Effector CD4-positive, alpha-beta T cell (primary cell): ENCODE measurements at regions not wholly inside any gene's neighbourhood (a gene's known extent, or its start where the extent isn't known, plus 50 kb on each side); places are given as distances from the start of the nearest gene placed in this dataset.
"Not testable (repeated sequence)": the region's sequence is repeated elsewhere in the genome, so short reads cannot be mapped to it uniquely, and the experiment has no call there.

Experiments
- DNase-seq: peaks from one replicate; pipeline ENCODE4 v3.0.0-alpha.2; 2020

DNA sequence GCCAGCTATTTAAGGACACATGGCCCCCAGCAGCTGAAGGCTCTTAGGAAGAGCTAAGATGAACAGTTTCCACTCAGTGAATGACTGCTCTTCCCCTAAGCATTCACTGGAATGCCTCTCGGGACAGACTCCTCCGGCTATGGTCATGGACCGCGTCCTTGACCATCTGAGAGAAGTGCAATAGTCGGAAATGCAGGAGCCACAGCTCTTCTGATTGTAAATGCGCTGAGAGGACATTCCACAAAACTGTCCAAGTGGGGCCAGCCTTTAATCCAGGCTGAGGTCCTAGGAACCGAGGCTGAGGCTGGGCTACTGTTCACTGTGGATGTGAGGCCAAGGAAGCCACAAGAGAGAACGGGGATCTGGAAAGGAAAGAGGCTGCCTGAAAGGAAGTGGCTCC, 162.0 kb upstream of the TMEM72 start:
- no peak for DNase-seq

DNA sequence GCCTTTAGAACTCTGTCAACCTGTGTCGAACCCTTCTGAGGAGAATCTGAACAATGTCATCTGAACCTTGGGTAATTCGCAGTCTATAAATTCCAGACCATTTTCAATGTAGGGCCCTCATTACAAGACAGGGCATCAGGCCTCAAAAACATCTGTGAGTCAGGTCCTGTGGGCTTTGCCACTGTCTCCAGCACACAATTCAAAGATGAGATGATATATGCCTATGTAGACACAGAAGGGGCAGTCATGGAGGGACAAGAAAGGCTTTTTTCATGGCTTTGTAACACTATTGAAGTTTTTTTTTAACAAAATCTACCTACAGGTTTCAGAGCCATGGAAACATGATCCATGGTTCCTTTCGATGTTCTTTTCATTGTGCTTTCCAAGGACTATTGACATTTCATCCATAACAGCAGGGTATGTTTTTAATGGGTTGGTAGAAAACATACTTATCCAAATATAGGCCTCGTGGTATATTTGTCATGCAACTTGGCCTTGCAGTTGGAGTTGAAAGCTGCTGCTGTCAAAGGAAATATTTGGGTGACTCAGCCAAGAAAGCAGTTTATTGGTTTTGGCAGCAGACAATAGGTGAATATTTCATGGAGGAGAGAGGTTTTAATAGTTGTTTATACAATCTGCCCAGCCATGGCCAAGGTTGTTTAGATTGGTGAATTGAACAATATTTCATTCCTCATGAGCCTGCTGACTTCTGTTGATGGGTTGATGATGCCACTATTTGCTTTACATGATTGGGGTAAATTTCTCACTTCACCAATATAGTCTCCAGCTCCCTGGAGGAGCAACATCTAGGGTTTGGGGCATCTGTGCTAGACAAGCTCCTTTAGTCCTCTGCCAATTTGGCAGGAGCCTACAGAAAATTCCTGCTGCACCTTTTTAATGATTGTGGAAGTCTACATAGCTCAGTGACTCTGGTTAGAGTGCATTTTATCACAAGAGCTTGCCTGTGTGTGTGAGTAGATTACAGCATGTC, 158.4 kb upstream of the TMEM72 start:
- no peak for DNase-seq

DNA sequence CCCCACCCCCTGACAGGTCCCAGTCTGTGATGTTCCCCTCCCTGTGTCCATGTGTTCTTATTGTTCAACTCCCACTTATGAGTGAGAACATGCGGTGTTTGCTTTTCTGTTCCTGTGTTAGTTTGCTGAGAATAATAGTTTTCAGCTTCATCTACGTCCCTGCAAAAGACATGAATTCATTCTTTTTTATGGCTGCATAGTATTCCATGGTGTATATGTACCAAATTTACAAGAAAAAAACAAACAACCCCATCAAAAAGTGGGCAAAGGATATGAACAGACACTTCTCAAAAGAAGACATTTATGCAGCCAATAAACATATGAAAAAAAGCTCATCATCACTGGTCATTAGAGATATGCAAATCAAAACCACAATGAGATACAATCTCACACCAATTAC, 156.8 kb upstream of the TMEM72 start:
- DNase-seq: not testable (repeated sequence)

DNA sequence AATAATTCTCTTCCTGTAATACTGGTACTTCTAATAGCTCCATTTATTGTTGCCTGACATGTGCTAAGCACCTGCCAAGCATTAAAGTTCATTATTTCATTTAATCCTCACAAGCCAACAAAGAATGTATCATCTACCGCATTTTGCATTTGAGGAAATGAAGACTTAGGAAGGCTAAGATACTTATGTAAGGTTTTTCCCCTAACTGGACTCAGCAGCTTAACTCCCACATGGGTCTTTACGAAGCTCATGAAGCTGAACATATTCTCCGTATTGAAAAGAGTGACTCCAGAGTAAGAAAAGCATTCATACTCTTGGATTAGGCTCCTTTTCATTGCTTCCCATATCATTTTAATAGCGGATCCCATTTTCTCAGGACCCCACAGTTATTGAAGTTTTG, 155.7 kb upstream of the TMEM72 start:
- DNase-seq: no peak

DNA sequence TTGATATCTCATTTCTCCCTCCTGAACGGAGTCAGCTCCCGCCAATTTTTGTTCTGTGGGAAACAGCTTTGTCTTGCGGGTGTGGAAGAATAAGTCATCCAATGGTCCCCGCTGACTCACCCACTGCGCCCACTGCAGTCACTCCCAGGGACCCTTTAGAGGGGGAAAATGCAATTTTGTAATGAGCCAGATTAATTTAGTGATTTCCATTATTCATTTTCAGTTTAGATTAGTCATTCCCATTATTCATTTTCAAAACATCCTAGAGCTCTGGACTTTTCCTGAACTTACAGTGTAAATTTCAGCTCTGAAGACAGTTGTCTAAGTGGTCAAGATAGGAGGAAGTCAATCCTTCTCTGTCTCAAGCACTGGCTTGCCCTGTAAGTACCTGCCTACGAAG, 154.9 kb upstream of the TMEM72 start:
- DNase-seq: no peak

DNA sequence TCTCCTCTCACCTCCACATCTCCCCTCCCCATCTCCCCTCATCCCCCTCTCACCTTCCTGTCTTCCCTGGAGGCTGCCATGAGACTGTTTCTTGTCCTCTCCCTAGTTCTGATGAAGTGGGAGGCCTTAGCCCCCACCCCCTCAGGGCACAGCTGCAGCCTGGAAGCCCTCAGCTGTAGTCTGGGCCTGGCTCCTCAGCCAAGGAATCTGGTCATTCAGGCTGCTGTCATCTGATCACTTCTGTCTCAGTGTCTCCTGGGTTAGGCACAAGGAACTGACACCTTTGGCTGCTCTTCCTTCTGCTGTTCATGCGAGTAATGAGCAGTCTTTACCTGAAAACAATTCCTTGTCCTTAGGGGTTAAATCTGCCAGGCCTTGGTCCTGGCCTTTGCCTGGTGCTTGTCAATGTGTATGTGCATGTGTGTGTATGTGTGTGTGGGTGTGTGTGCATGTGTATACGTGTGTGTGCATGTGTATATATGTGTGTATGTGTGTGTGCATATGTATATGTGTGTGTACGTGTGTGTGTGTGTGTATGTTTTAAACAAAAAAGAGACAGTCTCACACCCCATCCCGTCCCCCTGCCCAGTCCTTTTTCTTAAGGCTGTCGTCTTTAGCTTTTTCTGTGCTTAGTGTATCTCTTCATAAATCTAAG, 153.5 kb upstream of the TMEM72 start:
- no peak for DNase-seq

DNA sequence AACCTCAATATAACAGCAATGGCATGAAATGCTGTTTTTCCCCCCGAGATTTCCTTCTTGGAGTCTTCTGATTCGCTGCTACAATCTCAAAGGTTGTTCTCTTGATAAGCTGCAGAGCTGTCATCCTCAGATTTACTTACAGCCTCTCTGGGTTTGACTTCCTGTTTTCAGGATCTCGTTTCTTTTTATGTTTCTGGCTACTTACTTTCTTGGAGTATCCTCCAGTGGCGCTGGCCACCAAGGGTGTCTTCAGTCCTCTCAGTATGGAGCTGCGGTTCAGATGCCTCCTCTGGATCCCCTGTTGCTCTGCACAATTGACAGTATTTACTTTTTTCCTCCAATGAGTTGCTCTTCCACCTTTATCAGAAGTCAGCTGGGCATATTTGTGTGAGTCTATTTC, 152.0 kb upstream of the TMEM72 start:
- DNase-seq: no peak

DNA sequence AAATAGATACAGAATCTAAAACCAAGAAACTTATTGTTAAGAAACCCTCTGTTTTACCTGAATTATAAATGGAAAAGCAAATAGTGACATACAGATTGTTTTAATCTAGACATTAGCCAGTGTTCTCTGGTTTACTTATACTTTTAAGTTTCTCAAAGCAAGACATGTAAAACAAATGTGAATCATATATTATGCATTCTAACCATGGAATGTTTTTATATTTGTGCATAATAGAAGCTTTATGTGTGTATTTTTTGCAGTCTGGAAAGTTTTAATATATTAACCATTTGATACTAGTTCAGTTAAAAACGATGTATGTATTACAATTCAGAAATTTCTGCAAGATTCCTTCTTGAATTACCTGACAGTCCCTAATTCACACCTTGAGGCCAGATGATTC, 150.6 kb upstream of the TMEM72 start:
- DNase-seq: no peak

DNA sequence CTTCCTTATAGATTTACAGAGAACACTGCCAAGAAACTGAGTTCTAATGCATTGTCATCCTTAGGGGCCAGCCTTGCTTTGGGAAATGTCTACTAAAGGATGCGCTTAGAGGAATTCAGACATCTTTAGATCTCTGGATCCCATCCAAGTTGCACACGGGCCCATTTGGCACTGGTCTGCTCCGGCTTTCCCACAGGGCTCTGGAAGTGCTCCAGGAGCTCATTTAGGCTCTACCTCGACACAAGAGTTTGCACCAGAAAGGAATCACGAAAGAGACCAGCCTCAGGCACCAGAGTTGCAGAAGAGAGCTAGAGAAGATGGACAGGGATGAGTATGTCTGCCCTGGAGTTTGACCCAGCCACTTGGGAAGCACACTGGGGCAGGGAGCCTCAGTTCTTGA, 150.1 kb upstream of the TMEM72 start:
- no peak for DNase-seq

DNA sequence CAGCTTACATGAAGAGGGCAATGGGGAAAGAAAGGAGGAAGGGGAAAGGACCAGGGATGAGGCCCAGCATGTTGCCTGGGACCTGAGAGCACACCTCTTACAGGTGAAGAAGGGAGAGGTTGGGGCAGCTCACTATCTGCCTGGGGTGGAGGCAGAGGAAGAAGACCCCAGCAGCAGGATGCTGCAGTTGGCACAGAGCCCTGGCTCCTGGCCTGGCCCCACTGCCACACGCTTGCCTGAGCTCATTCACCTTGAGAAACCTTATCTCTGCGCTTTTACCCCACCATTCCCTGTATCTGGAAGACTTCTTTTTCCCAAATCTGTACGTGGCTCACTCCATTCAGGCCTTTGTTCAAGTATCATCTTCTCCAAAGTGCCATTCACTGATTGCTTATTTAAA, 147.8 kb upstream of the TMEM72 start:
- no peak for DNase-seq

DNA sequence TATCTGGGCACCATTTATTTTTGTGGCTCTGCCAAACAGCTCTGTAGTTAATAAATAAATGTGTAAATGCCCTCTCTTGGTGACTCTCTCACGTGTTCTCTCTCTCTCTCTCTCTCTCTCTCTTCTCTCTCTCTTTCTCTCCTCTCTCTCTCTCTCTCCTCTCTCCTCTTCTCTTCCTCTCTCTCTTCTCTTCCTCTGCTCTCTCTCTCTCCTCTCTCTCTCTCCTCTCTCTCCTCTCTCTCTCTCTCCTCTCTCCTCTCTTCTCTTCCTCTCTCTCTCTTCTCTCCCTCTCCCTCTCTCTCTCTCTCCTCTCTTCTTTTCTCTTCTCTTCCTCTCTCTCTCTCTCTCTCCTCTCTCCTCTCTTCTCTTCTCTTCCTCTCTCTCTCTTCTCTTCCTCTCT, 145.8 kb upstream of the TMEM72 start:
- DNase-seq: no peak

DNA sequence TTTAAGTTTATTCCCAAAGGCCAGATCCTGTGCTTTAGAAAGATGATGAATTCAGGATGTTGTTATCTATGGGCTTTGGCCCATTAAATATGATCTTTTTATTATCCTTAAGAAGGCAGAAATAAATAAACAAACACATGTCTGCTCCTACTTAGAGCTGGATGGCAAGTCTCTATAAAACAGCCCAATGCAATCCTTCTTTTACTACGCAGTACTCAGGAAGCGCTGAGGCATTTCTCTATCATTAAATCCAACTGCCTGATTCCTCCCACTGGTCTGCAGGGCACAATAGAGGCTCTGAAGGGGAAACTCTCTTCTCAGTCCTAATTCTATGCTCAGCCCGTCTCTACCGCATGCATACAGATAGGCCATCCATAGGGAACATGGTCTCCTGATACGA, 144.5 kb upstream of the TMEM72 start:
- DNase-seq: no peak

DNA sequence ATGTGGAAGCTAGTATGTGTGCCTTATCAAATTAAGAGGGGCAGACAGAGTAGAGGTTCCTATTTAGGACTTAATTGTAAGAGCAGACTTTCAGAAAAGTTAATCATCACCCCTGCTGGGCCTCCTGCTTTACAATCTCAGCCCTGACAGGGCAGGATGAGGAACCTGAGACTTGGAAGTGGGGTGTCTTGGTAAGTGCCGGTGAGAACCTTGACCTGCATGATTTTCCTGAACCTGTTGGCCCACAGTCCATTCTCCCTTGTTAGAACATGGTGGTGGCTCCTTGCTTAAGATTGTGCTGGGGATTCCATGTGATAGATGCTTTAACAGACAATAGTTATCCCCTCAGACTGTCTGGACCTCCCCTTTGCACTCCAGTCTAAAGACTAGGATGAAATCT, 141.7 kb upstream of the TMEM72 start:
- no peak for DNase-seq

DNA sequence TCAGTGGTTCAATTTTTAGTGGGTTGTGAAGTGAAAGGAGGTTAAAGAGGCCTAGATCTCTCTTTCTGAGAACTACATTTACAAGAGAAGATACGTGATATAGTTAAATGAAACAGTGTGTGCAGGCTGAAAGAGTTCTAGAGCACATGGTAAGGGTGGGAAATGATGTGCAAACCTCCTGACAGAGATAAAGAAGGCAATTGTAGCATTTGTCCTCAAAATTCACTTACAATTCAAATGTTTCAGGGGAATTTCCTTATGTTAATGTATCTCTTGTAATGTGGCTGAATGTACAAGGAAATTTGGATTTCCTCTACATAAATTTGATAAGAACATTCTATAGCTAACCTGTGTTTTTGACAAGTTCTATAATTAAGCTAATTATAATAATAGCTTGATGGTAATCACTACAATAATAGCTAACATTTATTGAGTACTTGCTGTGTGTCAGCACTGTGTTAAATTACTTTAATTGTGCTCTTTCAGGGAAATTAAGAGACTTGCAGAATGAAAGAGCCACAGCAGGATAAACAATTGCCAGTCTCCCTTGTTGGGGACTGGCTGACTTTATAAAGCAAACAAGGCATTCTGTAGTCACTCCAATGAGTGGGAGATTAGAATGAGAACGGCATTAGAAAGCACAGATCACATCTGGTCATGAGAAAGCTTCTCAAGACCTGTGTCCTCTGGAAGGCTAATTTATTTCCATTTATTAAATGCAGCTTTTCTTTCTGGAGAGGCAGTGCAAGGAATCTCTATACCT, 139.7 kb upstream of the TMEM72 start:
- no peak for DNase-seq

DNA sequence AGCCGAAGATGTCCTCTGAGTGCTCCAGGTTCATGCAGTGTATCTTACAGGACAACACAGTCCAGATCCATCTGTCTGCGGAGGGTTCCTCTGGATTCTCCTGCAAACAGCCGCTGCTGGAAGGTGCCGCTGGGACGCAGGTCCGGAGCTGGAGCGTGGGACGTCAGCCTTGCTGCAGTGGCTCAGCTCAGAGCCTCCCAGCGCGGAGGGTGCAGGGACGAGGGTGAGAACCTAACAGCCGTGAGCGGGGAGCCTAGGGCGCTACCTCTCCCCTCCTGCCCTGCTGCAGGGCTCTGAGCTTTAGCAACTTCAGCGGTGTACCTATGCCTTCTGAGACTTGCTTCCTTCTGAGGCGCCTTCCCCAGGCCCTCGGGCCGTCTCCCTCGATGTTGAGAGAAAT, 137.6 kb upstream of the TMEM72 start:
- DNase-seq: no peak

DNA sequence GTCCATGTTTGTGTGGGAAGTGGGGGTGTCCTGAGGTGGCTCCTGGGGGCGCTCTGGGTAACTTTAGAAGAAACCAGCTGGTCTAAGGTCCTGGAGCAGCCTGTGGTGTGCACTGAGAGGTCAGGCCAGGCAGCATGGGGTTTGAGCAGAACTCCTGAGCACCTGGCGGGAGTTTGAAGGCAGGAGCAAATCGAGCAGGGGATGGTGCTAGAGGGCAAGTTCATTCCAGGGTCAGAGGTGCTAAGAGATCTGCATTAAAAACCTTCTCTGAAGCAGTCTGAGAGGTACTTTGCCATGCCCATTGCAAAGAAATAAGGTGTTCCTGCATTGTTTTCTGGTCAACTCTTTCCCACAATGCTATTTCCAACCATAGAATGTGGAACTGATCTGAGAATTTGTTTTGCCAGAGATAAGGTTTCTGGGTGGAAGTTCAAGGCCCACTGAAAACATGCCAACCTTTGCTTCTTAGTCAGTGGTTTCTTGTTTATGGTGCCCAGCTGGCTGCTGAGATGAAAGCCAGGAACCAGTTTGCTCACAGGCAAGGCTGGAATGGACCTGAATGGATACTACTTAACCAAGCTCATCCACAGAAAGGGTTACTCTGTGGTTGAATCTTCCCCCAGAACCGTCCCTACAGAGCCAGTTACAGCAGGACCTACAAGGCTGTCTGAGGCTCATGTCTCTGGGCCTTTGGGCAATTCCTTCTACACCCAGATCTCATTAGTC, 136.3 kb upstream of the TMEM72 start:
- DNase-seq: no peak

DNA sequence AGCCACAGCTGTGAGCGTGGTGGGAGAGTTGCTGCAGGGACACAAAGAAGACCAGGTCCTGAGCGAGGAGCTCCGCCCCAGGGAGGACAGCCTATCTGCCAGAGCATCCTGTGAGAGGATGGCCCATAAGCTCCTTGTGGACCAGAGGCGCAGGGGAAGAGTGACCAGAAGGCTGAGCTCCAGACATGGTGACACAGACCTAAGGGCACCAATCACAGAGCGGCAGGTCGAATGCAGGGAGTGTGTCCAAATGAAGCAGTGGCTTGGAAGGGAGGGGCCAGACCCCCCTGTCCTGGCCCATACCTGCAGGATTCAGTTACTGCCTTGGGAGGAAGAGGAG, 135.8 kb upstream of the TMEM72 start:
- DNase-seq: no peak

DNA sequence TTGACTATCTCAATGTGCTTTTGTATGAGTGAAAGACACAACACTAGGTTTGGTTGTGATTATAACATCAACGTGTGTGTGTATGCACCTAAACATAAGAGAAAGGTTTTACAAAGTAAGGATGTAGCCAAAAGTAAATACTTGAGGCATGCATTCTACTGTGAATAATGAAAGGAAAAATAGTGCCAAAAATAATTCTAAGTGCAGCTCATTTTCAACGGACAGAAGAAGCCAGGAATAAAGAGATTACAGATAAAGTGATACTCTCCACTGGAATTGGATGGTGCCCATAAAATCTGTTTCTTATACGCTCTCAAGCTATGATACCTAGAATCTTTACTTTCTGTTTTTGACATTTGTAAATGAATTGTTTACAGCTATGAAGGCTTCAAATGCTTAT, 135.0 kb upstream of the TMEM72 start:
- DNase-seq: no peak

DNA sequence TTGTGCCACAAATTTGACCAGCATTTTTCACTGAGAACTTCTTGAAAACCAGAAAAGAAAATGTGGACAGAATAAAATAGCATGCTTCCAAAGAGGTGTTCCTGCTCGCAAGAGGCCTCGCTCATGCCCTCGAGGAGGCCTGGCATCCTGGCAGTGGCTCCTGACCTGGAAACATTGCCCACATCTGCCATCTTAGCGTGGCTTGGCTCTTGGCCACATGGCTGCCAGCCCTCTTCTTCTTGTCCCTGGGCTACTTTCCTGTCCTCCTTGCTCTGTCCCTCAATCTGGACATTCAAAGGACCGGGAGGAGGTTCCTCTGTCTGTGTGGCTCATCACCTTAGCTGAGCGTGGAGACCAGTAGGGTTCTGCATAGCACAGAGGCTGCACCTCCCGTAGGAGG, 131.6 kb upstream of the TMEM72 start:
- DNase-seq: no peak

DNA sequence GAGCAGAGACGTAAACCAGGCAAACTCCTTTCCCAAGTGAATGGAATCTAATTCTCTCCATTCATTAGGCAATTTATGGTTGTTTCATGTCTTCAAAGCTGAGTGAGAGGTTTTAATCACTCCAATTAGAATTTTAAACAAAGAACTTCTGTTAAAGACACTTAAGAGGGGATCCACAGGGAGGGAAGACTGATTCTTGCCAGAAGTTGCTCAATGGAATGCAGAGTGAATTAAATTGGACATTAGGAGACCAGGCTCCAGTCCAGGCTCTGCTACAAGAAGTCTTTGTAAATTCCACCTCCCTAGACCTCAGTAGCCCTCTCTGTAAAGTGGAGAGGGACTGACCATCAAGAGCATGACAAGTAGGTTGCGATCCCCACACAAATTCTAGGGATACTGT, 130.7 kb upstream of the TMEM72 start:
- DNase-seq: no peak

DNA sequence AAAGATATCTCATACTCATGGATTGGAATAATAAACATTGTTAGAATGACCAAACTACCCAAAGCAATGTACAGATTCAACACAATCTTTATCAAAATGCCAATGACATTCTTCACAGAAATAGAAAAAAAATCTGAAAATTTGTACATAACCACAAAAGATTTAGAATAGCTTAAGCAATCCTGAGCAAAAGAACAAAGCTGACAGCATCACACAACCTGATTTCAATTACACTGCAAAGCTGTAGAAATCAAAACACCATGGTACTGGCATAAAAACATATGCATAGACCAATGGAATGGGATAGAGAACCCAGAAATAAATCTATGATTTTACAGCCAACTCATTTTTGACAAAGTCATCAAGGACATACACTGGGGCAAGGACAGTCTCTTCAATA, 130.0 kb upstream of the TMEM72 start:
- no peak for DNase-seq

DNA sequence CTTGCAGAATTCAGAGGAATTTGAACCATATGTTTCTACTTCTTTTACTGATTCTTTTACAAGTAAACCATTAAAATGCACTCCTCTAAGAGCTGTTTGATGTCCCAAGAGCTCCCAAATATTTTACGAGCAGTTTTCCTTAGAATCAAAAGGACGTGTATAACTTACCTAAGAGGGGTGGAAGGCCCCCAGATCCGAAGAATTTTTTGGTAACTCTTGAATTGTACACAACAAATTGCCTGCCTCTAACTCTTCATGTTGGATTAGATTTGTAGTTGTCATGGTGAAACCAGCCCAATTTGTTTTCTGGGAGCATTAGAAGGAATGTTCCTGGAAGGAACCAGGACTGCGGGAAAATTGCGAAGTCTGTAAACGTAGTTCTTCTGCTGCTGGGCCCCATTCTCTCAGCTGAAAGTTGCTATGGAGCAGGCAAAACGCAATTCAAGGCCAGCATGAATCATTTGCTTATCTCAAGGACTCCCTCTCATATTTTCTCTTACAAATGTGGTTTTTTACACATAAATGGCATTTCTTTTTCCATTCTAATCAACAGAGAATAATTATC, 124.8 kb upstream of the TMEM72 start:
- DNase-seq: no peak
